Ascending aorta (tissue), 2 donors: ENCODE measurements at regions not wholly inside any gene's neighbourhood (a gene's known extent, or its start where the extent isn't known, plus 50 kb on each side); places are given as distances from the start of the nearest gene placed in this dataset.

ENCODE experiments used
- DNase-seq, 2 donors: peaks; one replicate each; pipeline ENCODE4 v3.0.0-alpha.2; 2019; ENCODE audit warnings: low spot score in 2 of 2
- H3K27ac ChIP-seq, 2 donors: fragments of 200-600 bp; sonication (generic); one replicate each; pipeline ENCODE4 v1.5.1; 2016 to 2017; ENCODE audit warnings: mild to moderate bottlenecking in 1 of 2
- H3K27me3 ChIP-seq: fragments of 200-600 bp; sonication (generic); one replicate; pipeline ENCODE4 v1.5.1; 2017
- H3K36me3 ChIP-seq, 2 donors: fragments of 200-600 bp; sonication (generic); one replicate each; pipeline ENCODE4 v1.5.1; 2016
- H3K4me1 ChIP-seq, 2 donors: fragments of 200-600 bp; sonication (generic); one replicate each; pipeline ENCODE4 v1.5.1; 2016 to 2017; ENCODE audit warnings: mild to moderate bottlenecking in 1 of 2
- H3K4me3 ChIP-seq, 2 donors: fragments of 200-600 bp; sonication (generic); one replicate each; pipeline ENCODE4 v1.5.1; 2016 to 2017; ENCODE audit warnings: mild to moderate bottlenecking in 1 of 2
- H3K9me3 ChIP-seq, 2 donors: fragments of 200-600 bp; sonication (generic); one replicate each; pipeline ENCODE4 v1.5.1; 2016
- intact Hi-C: fragments of 100-400 bp; cut with DNase I; formaldehyde crosslinking; loops from one replicate; pipeline ENCODE4 v1.15.1; 2023
- TF ChIP-seq, protein P1 (sequence below), 3 experiments: fragments of 200-600 bp in 2 of 3; fragments of 450-650 bp in 1 of 3; sonication (generic) in 2 of 3; IDR thresholded peaks; one replicate each; pipeline ENCODE4 v1.5.1; 2016 to 2019; ENCODE audit warnings: antibody characterized with exemption in 3 of 3, mild to moderate bottlenecking in 1 of 3, moderate library complexity in 1 of 3

DNA sequence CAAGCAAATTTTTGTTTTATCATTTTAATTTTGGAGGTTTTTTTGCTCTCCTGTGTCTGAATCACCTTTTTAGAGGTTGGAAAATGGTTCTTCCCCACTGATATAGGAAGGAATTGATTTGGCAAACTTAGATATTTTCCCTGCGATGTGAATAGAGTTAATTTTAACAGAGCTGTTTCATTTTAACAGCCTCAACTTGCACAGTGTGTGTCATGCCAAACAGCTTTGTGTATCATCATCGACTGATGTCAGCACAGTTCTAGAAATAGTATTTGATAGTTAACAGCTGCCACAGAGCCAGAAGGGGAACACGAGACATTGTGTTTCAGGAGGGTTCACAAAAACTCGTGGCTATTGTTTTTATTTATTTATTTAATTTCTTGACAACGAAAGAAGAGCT lies 243.1 kb upstream of the FOXN3 start:
- Histone ChIP-seq H3K9me3 (no peaks in the 10 kb centered on the region), H3K36me3 (no peaks in the 10 kb centered on the region), H3K27me3 (no peaks in the 10 kb centered on the region), H3K27ac (no peak overlapping the region), H3K4me3 (no peak overlapping the region), H3K4me1 (no peaks in the 10 kb centered on the region)
- TF ChIP-seq, protein P1, sequence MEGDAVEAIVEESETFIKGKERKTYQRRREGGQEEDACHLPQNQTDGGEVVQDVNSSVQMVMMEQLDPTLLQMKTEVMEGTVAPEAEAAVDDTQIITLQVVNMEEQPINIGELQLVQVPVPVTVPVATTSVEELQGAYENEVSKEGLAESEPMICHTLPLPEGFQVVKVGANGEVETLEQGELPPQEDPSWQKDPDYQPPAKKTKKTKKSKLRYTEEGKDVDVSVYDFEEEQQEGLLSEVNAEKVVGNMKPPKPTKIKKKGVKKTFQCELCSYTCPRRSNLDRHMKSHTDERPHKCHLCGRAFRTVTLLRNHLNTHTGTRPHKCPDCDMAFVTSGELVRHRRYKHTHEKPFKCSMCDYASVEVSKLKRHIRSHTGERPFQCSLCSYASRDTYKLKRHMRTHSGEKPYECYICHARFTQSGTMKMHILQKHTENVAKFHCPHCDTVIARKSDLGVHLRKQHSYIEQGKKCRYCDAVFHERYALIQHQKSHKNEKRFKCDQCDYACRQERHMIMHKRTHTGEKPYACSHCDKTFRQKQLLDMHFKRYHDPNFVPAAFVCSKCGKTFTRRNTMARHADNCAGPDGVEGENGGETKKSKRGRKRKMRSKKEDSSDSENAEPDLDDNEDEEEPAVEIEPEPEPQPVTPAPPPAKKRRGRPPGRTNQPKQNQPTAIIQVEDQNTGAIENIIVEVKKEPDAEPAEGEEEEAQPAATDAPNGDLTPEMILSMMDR (IDR thresholded peaks at IDR 0.05) = no peak
- no peak for DNase-seq
- intact Hi-C loops = no loop called here

DNA sequence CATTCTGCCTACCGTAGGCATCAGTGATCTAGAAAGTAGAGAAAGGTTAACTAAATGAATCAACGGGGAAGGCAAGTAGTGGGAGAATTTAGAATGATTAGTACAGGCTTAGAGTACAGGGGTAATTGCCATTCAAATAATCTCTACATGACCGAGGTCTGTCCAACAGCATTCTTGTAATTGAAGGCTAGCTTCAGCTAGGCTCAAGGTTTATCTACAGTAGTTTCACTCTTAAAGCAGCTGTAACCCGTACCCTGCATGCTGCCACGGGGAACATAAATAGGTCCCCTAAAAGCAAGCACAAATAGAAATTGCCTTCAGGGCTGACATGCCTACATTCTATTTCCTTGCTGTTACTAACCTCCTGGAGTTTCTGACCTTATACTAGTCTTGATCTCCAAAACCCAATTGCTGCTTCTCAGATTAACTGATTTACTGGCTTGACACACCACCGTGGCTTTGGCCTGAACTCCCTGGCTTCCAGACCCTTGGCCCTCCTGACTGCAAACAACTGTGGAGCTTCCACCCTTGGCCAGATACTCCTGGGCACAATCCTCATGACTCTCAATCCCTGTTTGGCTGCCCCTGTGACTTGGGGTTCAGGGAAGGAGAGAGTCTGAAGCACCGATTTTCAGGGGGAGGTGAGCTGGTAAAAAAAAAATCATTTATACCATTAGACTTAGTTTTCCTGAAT lies 242.1 kb upstream of the FOXN3 start:
- H3K4me1 ChIP-seq = no peaks in the 10 kb centered on the region
- no peak overlapping the region for H3K27ac ChIP-seq
- H3K36me3 ChIP-seq = no peaks in the 10 kb centered on the region
- no peak for DNase-seq
- TF ChIP-seq, protein P1 (IDR thresholded peaks at IDR 0.05) = no peak
- intact Hi-C loops = no loop called here
- no peaks in the 10 kb centered on the region for H3K27me3 ChIP-seq
- H3K4me3 ChIP-seq = no peak overlapping the region
- no peaks in the 10 kb centered on the region for H3K9me3 ChIP-seq

DNA sequence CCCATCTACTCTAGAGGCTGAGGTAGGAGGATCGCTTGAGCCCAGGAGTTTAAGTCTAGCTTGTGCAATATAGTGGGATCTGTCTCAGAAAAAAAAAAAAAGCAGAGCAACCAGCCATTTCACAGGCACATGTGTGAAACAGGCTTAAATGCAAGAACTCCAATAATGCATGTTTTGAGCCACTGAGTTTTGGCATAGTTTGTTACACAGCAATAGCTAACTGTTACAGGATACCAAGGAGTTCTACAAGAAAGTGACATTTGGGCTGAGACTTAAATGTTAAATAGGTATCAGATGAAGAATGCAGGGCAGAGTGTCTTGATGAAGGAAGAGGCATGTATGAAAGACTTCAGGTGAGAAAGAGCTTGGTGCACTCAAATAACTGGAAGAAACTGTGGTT lies 240.0 kb upstream of the FOXN3 start:
- Histone ChIP-seq H3K9me3 (no peaks in the 10 kb centered on the region), H3K4me3 (no peak overlapping the region), H3K36me3 (no peaks in the 10 kb centered on the region), H3K27me3 (no peaks in the 10 kb centered on the region), H3K27ac (no peak overlapping the region), H3K4me1 (no peaks in the 10 kb centered on the region)
- TF ChIP-seq, protein P1 (IDR thresholded peaks at IDR 0.05) = no peak
- DNase-seq = no peak
- intact Hi-C loops = no loop called here

DNA sequence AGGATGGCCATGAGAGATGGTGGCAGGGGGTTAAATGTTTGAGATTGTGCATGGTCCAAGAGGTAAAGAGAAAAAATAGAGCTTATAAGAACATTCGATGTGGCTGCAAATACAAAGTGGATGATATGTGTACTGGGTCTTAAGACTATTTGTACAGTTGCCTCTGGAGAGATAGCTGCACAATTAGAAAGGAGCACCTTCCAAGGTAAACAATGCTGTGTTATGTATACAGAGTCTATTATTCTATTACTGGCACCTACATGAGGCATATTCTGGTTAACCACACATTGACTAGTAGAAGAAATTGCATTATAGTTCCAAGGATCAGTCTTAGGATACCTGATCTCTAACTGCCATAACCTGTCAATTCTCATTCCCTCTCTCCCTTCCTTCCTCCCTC lies 238.0 kb upstream of the FOXN3 start:
- H3K9me3 ChIP-seq = no peaks in the 10 kb centered on the region
- DNase-seq = no peak
- no peak overlapping the region for H3K27ac ChIP-seq
- intact Hi-C loops = no loop called here
- no peaks in the 10 kb centered on the region for H3K36me3 ChIP-seq
- TF ChIP-seq, protein P1 (IDR thresholded peaks at IDR 0.05) = no peak
- no peak overlapping the region for H3K4me3 ChIP-seq
- H3K4me1 ChIP-seq = no peaks in the 10 kb centered on the region
- no peaks in the 10 kb centered on the region for H3K27me3 ChIP-seq

DNA sequence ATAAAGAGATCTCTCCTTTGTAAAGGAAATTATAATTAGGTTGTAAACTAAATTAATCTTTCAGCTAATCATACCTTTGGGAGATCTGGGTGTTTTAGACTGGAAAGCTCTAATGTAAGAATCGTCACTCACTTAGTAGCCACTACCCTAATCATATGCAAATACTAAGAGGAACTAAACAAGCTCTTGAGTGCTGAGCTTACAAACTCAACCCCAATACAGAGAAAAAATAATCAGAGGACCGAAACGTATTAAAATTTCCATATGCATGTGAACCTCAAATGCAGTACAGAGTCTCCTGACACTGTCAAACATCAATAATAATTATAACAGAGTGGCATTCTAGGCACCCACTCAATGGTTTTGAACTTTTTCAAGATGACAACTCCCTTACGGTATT lies 235.3 kb upstream of the FOXN3 start:
- intact Hi-C loops = no loop called here
- no peak for DNase-seq
- Histone ChIP-seq H3K9me3 (no peaks in the 10 kb centered on the region), H3K36me3 (no peaks in the 10 kb centered on the region), H3K4me3 (no peak overlapping the region), H3K27ac (no peak overlapping the region), H3K27me3 (no peaks in the 10 kb centered on the region), H3K4me1 (no peaks in the 10 kb centered on the region)
- TF ChIP-seq, protein P1 (IDR thresholded peaks at IDR 0.05) = no peak

DNA sequence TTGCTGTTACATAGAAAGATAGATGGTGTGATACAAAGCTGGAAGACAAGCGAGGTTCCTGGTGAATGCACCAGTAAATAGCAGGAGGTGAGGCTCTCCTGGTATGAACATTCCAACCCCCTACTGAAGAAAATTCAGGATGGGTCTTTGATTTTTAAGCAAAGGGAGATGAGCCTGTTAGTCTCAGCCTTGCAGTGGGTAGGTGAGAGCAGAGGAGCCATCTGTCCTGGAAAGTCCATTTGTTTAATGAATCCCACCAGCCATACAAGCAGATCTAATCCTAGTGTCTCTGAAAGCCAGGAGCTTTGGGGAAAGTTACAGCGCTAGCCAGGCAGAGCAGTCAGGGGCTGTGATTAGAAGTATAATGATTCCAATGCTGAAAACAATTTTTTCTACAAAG lies 234.8 kb upstream of the FOXN3 start:
- H3K9me3 ChIP-seq = no peaks in the 10 kb centered on the region
- TF ChIP-seq, protein P1 (IDR thresholded peaks at IDR 0.05) = no peak
- no peaks in the 10 kb centered on the region for H3K4me1 ChIP-seq
- intact Hi-C loops = no loop called here
- no peaks in the 10 kb centered on the region for H3K27me3 ChIP-seq
- no peaks in the 10 kb centered on the region for H3K36me3 ChIP-seq
- H3K4me3 ChIP-seq = no peak overlapping the region
- DNase-seq = no peak
- H3K27ac ChIP-seq = no peak overlapping the region
